ENCODE measurements at regions not wholly inside any gene's neighbourhood (a gene's known extent, or its start where the extent isn't known, plus 50 kb on each side); places are given as distances from the start of the nearest gene placed in this dataset.

- no peak for TF ChIP-seq TAF1 (IDR thresholded peaks at IDR 0.05; ENCODE audit: low read depth, low read length)
- TF ChIP-seq SIN3A (conservative IDR thresholded peaks at IDR 0.05 in 1 of 2, IDR thresholded peaks at IDR 0.05 in 1 of 2; ENCODE audit: low read depth in 1 of 2, low read length in 2 of 2), result no peak
- no peak for TF ChIP-seq CHD1 (IDR thresholded peaks at IDR 0.05; ENCODE audit: low read depth, low read length)
- no peak for TF ChIP-seq HDAC6 (IDR thresholded peaks at IDR 0.05; ENCODE audit: low read depth, low read length)
These were observed 126.9 kb upstream of the UFL1 start for GRCh38 chr6:96394727-96395126.
